ENCODE measurements at regions not wholly inside any gene's neighbourhood (a gene's known extent, or its start where the extent isn't known, plus 50 kb on each side); places are given as distances from the start of the nearest gene placed in this dataset.

DNA sequence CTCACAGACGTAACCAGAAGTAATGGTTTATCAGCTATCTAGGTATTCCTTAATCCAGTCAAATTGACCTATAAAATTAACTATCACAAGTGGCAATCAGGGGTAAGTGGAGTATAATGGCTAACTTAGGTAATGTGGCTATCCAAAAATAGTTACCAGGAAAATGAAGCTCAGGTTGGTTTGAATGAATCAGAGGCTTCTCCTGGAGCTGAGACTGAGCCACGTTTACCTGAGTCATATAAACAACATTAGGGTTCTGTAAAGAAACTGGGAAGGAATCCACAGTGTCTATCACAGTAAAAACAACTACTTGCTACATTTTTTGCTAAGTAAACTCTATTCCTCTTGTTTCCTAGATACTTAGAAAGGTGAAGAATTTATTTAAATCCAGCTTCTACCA is 236.0 kb upstream of the SPHKAP start:
- H3K4me1 ChIP-seq (ENCODE audit: control insufficient read depth in 4 of 4, insufficient read depth in 4 of 4, low read length in 3 of 4), result no peaks in the 10 kb centered on the region
- no peak for TF ChIP-seq GABPA (IDR thresholded peaks at IDR 0.05 in 1 of 2, conservative IDR thresholded peaks at IDR 0.05 in 1 of 2)
- TF ChIP-seq HNF4G (IDR thresholded peaks at IDR 0.05), result no peak
- no peak for TF ChIP-seq RXRA (IDR thresholded peaks at IDR 0.05)
- no peak for TF ChIP-seq YY1 (IDR thresholded peaks at IDR 0.05)
- TF ChIP-seq, protein P1, sequence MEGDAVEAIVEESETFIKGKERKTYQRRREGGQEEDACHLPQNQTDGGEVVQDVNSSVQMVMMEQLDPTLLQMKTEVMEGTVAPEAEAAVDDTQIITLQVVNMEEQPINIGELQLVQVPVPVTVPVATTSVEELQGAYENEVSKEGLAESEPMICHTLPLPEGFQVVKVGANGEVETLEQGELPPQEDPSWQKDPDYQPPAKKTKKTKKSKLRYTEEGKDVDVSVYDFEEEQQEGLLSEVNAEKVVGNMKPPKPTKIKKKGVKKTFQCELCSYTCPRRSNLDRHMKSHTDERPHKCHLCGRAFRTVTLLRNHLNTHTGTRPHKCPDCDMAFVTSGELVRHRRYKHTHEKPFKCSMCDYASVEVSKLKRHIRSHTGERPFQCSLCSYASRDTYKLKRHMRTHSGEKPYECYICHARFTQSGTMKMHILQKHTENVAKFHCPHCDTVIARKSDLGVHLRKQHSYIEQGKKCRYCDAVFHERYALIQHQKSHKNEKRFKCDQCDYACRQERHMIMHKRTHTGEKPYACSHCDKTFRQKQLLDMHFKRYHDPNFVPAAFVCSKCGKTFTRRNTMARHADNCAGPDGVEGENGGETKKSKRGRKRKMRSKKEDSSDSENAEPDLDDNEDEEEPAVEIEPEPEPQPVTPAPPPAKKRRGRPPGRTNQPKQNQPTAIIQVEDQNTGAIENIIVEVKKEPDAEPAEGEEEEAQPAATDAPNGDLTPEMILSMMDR (IDR thresholded peaks at IDR 0.05; ENCODE audit: low read depth, low read length, missing input control), result no peak
- no peak for TF ChIP-seq SP1 (IDR thresholded peaks at IDR 0.05)
- TF ChIP-seq RAD21 (IDR thresholded peaks at IDR 0.05), result no peak
- TF ChIP-seq NR2F2 (IDR thresholded peaks at IDR 0.05), result no peak
- TF ChIP-seq, protein P2, sequence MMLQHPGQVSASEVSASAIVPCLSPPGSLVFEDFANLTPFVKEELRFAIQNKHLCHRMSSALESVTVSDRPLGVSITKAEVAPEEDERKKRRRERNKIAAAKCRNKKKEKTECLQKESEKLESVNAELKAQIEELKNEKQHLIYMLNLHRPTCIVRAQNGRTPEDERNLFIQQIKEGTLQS (IDR thresholded peaks at IDR 0.05), result no peak
- TF ChIP-seq, protein P3, sequence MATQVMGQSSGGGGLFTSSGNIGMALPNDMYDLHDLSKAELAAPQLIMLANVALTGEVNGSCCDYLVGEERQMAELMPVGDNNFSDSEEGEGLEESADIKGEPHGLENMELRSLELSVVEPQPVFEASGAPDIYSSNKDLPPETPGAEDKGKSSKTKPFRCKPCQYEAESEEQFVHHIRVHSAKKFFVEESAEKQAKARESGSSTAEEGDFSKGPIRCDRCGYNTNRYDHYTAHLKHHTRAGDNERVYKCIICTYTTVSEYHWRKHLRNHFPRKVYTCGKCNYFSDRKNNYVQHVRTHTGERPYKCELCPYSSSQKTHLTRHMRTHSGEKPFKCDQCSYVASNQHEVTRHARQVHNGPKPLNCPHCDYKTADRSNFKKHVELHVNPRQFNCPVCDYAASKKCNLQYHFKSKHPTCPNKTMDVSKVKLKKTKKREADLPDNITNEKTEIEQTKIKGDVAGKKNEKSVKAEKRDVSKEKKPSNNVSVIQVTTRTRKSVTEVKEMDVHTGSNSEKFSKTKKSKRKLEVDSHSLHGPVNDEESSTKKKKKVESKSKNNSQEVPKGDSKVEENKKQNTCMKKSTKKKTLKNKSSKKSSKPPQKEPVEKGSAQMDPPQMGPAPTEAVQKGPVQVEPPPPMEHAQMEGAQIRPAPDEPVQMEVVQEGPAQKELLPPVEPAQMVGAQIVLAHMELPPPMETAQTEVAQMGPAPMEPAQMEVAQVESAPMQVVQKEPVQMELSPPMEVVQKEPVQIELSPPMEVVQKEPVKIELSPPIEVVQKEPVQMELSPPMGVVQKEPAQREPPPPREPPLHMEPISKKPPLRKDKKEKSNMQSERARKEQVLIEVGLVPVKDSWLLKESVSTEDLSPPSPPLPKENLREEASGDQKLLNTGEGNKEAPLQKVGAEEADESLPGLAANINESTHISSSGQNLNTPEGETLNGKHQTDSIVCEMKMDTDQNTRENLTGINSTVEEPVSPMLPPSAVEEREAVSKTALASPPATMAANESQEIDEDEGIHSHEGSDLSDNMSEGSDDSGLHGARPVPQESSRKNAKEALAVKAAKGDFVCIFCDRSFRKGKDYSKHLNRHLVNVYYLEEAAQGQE (IDR thresholded peaks at IDR 0.05), result no peak
- no peak overlapping the region for H3K27ac ChIP-seq (ENCODE audit: low read depth in 1 of 2, low read length in 2 of 2)
- H3K27me3 ChIP-seq (ENCODE audit: control insufficient read depth in 4 of 4, insufficient read depth in 4 of 4, low read length in 3 of 4), result no peaks in the 10 kb centered on the region
- no peak overlapping the region for H3K4me3 ChIP-seq (ENCODE audit: low read depth in 1 of 3, low read length in 3 of 3)
- H3K36me3 ChIP-seq (ENCODE audit: control insufficient read depth in 4 of 4, insufficient read depth in 3 of 4, low read depth in 1 of 4, low read length in 3 of 4), result no peaks in the 10 kb centered on the region
- H3K9me3 ChIP-seq (ENCODE audit: control insufficient read depth in 4 of 4, low read length in 3 of 4), result no peaks in the 10 kb centered on the region
- no peak for DNase-seq (ENCODE audit: low spot score)
- WGBS, result 32% methylated on average over 2 of the region's 2 CpGs
- no peak overlapping the region for H3K9ac ChIP-seq (ENCODE audit: low read depth in 1 of 2, low read length in 2 of 2)

DNA sequence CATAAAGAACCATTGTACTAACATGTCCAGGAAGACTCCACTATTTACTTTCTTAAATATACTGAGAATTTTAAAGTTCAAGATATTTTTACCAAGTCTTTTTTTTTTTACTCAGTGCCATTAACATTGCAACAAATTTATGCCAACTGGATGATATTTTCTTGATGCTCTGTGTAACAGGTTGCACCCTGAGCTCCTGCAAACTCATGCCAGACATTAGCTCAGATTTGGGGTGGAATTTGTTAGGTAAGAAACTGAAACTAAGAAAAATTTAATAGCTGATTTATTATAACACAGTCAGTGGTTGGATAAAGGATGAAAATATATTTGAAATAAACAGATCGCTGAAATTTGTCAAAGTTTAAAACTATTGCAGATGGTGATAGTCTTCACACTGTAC is 228.6 kb upstream of the SPHKAP start:
- Histone ChIP-seq H3K4me3 (ENCODE audit: low read depth in 1 of 3, low read length in 3 of 3) (no peak overlapping the region), H3K36me3 (ENCODE audit: control insufficient read depth in 4 of 4, insufficient read depth in 3 of 4, low read depth in 1 of 4, low read length in 3 of 4) (no peaks in the 10 kb centered on the region), H3K9ac (ENCODE audit: low read depth in 1 of 2, low read length in 2 of 2) (no peak overlapping the region), H3K27me3 (ENCODE audit: control insufficient read depth in 4 of 4, insufficient read depth in 4 of 4, low read length in 3 of 4) (no peaks in the 10 kb centered on the region), H3K27ac (ENCODE audit: low read depth in 1 of 2, low read length in 2 of 2) (no peak overlapping the region), H3K9me3 (ENCODE audit: control insufficient read depth in 4 of 4, low read length in 3 of 4) (no peaks in the 10 kb centered on the region), H3K4me1 (ENCODE audit: control insufficient read depth in 4 of 4, insufficient read depth in 4 of 4, low read length in 3 of 4) (no peaks in the 10 kb centered on the region)
- 96% methylated on average over 1 of the region's 1 CpG for WGBS
- TF ChIP-seq GABPA (IDR thresholded peaks at IDR 0.05 in 1 of 2, conservative IDR thresholded peaks at IDR 0.05 in 1 of 2), result no peak
- TF ChIP-seq, protein P3 (IDR thresholded peaks at IDR 0.05), result no peak
- no peak for TF ChIP-seq YY1 (IDR thresholded peaks at IDR 0.05)
- TF ChIP-seq, protein P4, sequence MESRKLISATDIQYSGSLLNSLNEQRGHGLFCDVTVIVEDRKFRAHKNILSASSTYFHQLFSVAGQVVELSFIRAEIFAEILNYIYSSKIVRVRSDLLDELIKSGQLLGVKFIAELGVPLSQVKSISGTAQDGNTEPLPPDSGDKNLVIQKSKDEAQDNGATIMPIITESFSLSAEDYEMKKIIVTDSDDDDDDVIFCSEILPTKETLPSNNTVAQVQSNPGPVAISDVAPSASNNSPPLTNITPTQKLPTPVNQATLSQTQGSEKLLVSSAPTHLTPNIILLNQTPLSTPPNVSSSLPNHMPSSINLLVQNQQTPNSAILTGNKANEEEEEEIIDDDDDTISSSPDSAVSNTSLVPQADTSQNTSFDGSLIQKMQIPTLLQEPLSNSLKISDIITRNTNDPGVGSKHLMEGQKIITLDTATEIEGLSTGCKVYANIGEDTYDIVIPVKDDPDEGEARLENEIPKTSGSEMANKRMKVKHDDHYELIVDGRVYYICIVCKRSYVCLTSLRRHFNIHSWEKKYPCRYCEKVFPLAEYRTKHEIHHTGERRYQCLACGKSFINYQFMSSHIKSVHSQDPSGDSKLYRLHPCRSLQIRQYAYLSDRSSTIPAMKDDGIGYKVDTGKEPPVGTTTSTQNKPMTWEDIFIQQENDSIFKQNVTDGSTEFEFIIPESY (IDR thresholded peaks at IDR 0.05), result no peak
- no peak for TF ChIP-seq FOXA2 (IDR thresholded peaks at IDR 0.05)
- no peak for TF ChIP-seq HNF4G (IDR thresholded peaks at IDR 0.05)
- TF ChIP-seq TAF1 (conservative IDR thresholded peaks at IDR 0.05), result no peak
- TF ChIP-seq NR2F2 (IDR thresholded peaks at IDR 0.05), result no peak
- no peak for TF ChIP-seq EGR1 (IDR thresholded peaks at IDR 0.05; ENCODE audit: low read depth in 2 of 2)
- TF ChIP-seq, protein P1 (IDR thresholded peaks at IDR 0.05; ENCODE audit: low read depth, low read length, missing input control), result no peak
- TF ChIP-seq, protein P2 (IDR thresholded peaks at IDR 0.05), result no peak
- no peak for TF ChIP-seq HNF4A (conservative IDR thresholded peaks at IDR 0.05)
- TF ChIP-seq, protein P5, sequence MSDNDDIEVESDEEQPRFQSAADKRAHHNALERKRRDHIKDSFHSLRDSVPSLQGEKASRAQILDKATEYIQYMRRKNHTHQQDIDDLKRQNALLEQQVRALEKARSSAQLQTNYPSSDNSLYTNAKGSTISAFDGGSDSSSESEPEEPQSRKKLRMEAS (IDR thresholded peaks at IDR 0.05), result no peak
- TF ChIP-seq FOXA1 (IDR thresholded peaks at IDR 0.05), result no peak
- no peak for TF ChIP-seq RAD21 (IDR thresholded peaks at IDR 0.05)
- no peak for TF ChIP-seq SP1 (IDR thresholded peaks at IDR 0.05)
- TF ChIP-seq RXRA (IDR thresholded peaks at IDR 0.05), result no peak
- no peak for TF ChIP-seq JUND (IDR thresholded peaks at IDR 0.05)
- no peak for DNase-seq (ENCODE audit: low spot score)

All from liver (tissue), 8 donors.